ENCODE measurements at regions not wholly inside any gene's neighbourhood (a gene's known extent, or its start where the extent isn't known, plus 50 kb on each side); places are given as distances from the start of the nearest gene placed in this dataset.

DNA sequence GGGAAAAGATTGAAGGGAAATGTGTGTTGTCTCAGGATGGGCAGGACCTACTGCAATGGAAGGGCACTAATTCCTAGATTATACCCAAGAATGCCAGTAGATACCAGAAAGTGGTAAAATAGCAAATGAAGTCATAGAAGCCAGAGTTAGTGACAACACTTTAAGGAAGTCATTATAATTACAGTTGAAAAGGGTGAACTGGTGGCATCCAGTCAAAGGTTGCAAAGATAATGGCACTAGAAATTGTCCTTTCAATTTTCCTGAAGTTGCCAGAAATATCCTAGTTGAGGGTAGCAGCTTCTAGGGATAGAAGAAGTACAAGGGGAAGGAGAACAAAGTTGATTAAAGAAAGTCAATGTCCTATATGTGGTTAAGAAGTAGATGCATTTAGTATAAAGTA, 68.8 kb upstream of the GLS start:
- no peak for FAIRE-seq
- no peak for ATAC-seq
- TF ChIP-seq LARP7 (IDR thresholded peaks at IDR 0.05) (no peak), YY1 (IDR thresholded peaks at IDR 0.05; ENCODE audit: low read depth, low read length) (no peak), SMC3 (IDR thresholded peaks at IDR 0.05; ENCODE audit: borderline replicate concordance, low read length) (no peak), ZBTB40 (IDR thresholded peaks at IDR 0.05; ENCODE audit: borderline replicate concordance) (no peak), NFXL1 (IDR thresholded peaks at IDR 0.05; ENCODE audit: borderline replicate concordance) (no peak), DPF2 (IDR thresholded peaks at IDR 0.05) (no peak), CBX5 (IDR thresholded peaks at IDR 0.05; ENCODE audit: low read depth) (no peak), NFYA (IDR thresholded peaks at IDR 0.05; ENCODE audit: borderline replicate concordance, low read depth, low read length) (no peak), ZNF592 (IDR thresholded peaks at IDR 0.05) (no peak), ZBED1 (IDR thresholded peaks at IDR 0.05; ENCODE audit: borderline replicate concordance) (no peak), PAX8 (IDR thresholded peaks at IDR 0.05) (no peak)
- TF ChIP-seq, protein P1, sequence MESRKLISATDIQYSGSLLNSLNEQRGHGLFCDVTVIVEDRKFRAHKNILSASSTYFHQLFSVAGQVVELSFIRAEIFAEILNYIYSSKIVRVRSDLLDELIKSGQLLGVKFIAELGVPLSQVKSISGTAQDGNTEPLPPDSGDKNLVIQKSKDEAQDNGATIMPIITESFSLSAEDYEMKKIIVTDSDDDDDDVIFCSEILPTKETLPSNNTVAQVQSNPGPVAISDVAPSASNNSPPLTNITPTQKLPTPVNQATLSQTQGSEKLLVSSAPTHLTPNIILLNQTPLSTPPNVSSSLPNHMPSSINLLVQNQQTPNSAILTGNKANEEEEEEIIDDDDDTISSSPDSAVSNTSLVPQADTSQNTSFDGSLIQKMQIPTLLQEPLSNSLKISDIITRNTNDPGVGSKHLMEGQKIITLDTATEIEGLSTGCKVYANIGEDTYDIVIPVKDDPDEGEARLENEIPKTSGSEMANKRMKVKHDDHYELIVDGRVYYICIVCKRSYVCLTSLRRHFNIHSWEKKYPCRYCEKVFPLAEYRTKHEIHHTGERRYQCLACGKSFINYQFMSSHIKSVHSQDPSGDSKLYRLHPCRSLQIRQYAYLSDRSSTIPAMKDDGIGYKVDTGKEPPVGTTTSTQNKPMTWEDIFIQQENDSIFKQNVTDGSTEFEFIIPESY (IDR thresholded peaks at IDR 0.05) = no peak
- TF ChIP-seq, protein P2, sequence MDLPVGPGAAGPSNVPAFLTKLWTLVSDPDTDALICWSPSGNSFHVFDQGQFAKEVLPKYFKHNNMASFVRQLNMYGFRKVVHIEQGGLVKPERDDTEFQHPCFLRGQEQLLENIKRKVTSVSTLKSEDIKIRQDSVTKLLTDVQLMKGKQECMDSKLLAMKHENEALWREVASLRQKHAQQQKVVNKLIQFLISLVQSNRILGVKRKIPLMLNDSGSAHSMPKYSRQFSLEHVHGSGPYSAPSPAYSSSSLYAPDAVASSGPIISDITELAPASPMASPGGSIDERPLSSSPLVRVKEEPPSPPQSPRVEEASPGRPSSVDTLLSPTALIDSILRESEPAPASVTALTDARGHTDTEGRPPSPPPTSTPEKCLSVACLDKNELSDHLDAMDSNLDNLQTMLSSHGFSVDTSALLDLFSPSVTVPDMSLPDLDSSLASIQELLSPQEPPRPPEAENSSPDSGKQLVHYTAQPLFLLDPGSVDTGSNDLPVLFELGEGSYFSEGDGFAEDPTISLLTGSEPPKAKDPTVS (IDR thresholded peaks at IDR 0.05; ENCODE audit: low read depth, low read length) = no peak
- DNase-seq (ENCODE audit: low read depth, low spot score) = no peak
- no peaks in the 10 kb centered on the region; a peak in 1 of 4 replicates for H3K27me3 ChIP-seq (replicated peaks in 1 of 2; ENCODE audit: control insufficient read depth in 2 of 2, insufficient read depth in 2 of 2, low read length in 1 of 2)
- no TSS peak for BruUV-seq (replicated peaks)
- no peaks in the 10 kb centered on the region for H3K9me3 ChIP-seq (replicated peaks; ENCODE audit: control insufficient read depth, insufficient read depth, low read length)
- no peak overlapping the region for H3K9ac ChIP-seq (ENCODE audit: control insufficient read depth, insufficient read depth, low read length)
- RAD21 ChIA-PET (ENCODE audit: unreplicated experiment) = no interaction called here
- H2AFZ ChIP-seq (ENCODE audit: control insufficient read depth, low read depth, low read length) = no peak overlapping the region
- H3K27ac ChIP-seq (ENCODE audit: control insufficient read depth, insufficient read depth) = no peak overlapping the region
- no peaks in the 10 kb centered on the region for H3K79me2 ChIP-seq (ENCODE audit: control insufficient read depth, insufficient read depth, low read length)
- SMC1A ChIA-PET (ENCODE audit: uncharacterized antibody, unreplicated experiment) = no interaction called here
- POLR2A ChIA-PET = no interaction called here
- CTCF ChIA-PET = interaction anchor here (1.2 kb wide), 1 partner anchor 10 kb away, joined by 3 read pairs; no protein-coding TSS in a partner anchor
- no peaks in the 10 kb centered on the region for H3K36me3 ChIP-seq (ENCODE audit: control insufficient read depth in 2 of 2, insufficient read depth in 2 of 2, low read length in 1 of 2)
- intact Hi-C loops (cut with micrococcal nuclease; ENCODE audit: unreplicated experiment) = no loop called here
- no peak overlapping the region for H3K4me3 ChIP-seq
- no peaks in the 10 kb centered on the region for H4K20me1 ChIP-seq (ENCODE audit: control insufficient read depth, insufficient read depth)
- H3K4me2 ChIP-seq (ENCODE audit: control insufficient read depth, insufficient read depth) = no peak overlapping the region
- peaks cover 5% of the 10 kb centered on the region; the same call in 1 of the 2 replicates for H3K4me1 ChIP-seq (ENCODE audit: control insufficient read depth, insufficient read depth, low read length)
- in situ Hi-C loops (cut with MboI) = no loop called here
